Upper lobe of left lung (tissue), 6 donors: ENCODE measurements at regions not wholly inside any gene's neighbourhood (a gene's known extent, or its start where the extent isn't known, plus 50 kb on each side); places are given as distances from the start of the nearest gene placed in this dataset.
"Not testable (repeated sequence)": the region's sequence is repeated elsewhere in the genome, so short reads cannot be mapped to it uniquely, and the experiment has no call there.

ENCODE experiments used
- ATAC-seq, 2 donors: fragments of 200-7000 bp; cut with Tn5 transposase; one replicate each; pipeline ENCODE4 v1.9.1; 2022; ENCODE audit warnings: mild to moderate bottlenecking in 2 of 2, moderate library complexity in 2 of 2; ENCODE audit not compliant: low FRiP score in 2 of 2
- DNase-seq, 2 donors: peaks; one replicate each; pipeline ENCODE4 v3.0.0-alpha.2; 2019 to 2020
- H3K27ac ChIP-seq, 4 donors: fragments of 200-600 bp; sonication (generic); one replicate each; pipeline ENCODE4 v1.5.1; 2016 to 2019
- H3K27me3 ChIP-seq, 4 donors: fragments of 200-600 bp; sonication (generic); one replicate each; pipeline ENCODE4 v1.5.1; 2017 to 2019
- H3K36me3 ChIP-seq, 4 donors: fragments of 200-600 bp; sonication (generic); one replicate each; pipeline ENCODE4 v1.5.1; 2016 to 2019
- H3K4me1 ChIP-seq, 4 donors: fragments of 200-600 bp; sonication (generic); one replicate each; pipeline ENCODE4 v1.5.1; 2018 to 2019
- H3K4me3 ChIP-seq, 4 donors: fragments of 200-600 bp; sonication (generic); one replicate each; pipeline ENCODE4 v1.5.1; 2017 to 2019; ENCODE audit warnings: mild to moderate bottlenecking in 2 of 4, moderate library complexity in 1 of 4
- H3K9me3 ChIP-seq, 4 donors: fragments of 200-600 bp; sonication (generic); one replicate each; pipeline ENCODE4 v1.5.1; 2018 to 2019
- EP300 ChIP-seq, 4 donors: sonication (generic); formaldehyde crosslinking; IDR thresholded peaks; one replicate each; pipeline ENCODE4 v1.5.1; 2017; ENCODE audit warnings: antibody characterized with exemption in 4 of 4, control low read depth in 2 of 4
- POLR2A ChIP-seq, 4 donors: fragments of 450-650 bp; IDR thresholded peaks; one replicate each; pipeline ENCODE4 v1.5.1; 2016 to 2017; ENCODE audit warnings: antibody characterized with exemption in 4 of 4, mild to moderate bottlenecking in 2 of 4
- POLR2AphosphoS5 ChIP-seq, 2 donors: sonication (generic); formaldehyde crosslinking; IDR thresholded peaks; one replicate each; pipeline ENCODE4 v1.5.1; 2017; ENCODE audit warnings: antibody characterized with exemption in 2 of 2
- WGBS, 2 donors: methylation state at CpG; one replicate each; pipeline ENCODE4 v1.1.5; 2017 to 2018; 5-methylcytosine and 5-hydroxymethylcytosine counted together
- TF ChIP-seq, protein P1 (sequence below), 6 experiments: fragments of 450-650 bp in 4 of 6; fragments of 200-600 bp in 2 of 6; sonication (generic) in 2 of 6; IDR thresholded peaks; one replicate each; pipeline ENCODE4 v1.5.1; 2016 to 2019; ENCODE audit warnings: antibody characterized with exemption in 6 of 6
- donor health status: DM: no; HTN: no; CAD: no; lungs with moderate emphysema.
- donor health status: DM: no; HTN: yes; CAD: no; lungs with severe emphysema.

DNA sequence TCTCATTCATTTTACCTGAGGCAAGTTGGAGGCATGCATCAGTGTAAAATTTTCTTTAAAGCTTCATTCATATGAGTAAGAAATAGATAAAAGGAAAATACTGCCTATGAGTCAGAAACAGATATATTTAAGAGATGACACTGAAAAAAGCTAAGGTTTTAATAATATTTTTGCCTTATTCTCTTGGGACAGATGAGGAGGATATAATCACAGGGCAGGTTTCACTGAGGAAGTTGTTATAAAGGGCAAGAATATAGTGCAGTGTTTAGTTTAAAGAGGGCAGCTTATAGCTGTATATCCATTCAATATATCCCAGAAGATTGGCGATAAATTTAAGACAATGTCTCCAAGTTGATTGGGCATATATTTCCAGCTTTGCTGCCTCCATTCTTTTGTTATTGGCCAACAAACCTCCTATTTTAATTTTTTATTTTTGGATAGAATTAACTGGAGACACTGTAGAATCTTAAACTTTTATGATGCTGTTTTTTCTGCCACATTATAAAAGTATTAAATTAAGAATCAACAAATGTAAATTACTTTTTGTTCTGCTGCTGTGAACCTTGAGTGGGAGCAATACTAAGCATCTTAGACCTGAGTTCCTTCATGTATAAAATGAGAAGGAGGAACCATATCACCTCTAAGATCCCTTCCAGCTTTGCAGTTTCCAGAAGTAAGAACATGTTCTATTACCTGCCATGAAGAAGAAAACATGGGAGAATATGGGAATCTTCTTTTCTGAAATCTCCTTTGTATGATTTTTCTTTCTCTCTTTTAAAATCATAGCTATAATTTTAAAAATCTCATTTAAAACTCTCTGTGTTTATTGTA, 171.6 kb downstream of the S1PR1 start:
- Histone ChIP-seq H3K27ac (no peak overlapping the region), H3K36me3 (no peaks in the 10 kb centered on the region), H3K9me3 (no peaks in the 10 kb centered on the region), H3K4me1 (peaks cover 0 to 5% (median 0%) of the 10 kb centered on the region in 4 donors), H3K4me3 (no peak overlapping the region), H3K27me3 (no peaks in the 10 kb centered on the region)
- TF ChIP-seq, protein P1, sequence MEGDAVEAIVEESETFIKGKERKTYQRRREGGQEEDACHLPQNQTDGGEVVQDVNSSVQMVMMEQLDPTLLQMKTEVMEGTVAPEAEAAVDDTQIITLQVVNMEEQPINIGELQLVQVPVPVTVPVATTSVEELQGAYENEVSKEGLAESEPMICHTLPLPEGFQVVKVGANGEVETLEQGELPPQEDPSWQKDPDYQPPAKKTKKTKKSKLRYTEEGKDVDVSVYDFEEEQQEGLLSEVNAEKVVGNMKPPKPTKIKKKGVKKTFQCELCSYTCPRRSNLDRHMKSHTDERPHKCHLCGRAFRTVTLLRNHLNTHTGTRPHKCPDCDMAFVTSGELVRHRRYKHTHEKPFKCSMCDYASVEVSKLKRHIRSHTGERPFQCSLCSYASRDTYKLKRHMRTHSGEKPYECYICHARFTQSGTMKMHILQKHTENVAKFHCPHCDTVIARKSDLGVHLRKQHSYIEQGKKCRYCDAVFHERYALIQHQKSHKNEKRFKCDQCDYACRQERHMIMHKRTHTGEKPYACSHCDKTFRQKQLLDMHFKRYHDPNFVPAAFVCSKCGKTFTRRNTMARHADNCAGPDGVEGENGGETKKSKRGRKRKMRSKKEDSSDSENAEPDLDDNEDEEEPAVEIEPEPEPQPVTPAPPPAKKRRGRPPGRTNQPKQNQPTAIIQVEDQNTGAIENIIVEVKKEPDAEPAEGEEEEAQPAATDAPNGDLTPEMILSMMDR (IDR thresholded peaks at IDR 0.05) = no peak
- TF ChIP-seq POLR2A (IDR thresholded peaks at IDR 0.05) (no peak), POLR2AphosphoS5 (IDR thresholded peaks at IDR 0.05) (no peak), EP300 (IDR thresholded peaks at IDR 0.05) (no peak)
- DNase-seq = no peak
- 97 to 98% methylated on average over 1 of the region's 1 CpG for WGBS, 2 donors
- ATAC-seq = no peak

DNA sequence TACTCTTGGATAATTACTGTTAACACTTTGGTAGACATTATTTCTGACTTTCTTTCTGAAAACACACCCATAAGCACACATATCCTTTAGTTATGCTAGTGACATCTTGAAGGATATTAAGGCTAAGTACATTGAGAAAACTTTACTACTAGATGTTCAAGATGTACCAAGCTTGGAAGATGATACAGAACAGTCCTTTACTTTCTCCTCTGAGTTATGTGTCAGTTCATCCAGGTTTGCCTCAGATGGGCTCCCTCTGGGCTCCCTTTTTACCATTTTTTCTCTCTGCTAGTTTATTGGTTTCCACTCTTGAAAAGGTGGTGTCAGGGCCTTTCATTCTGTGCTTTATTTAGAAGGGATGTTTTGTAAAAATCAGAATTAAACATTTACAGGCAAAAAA, 172.3 kb downstream of the S1PR1 start:
- DNase-seq (no peak), ATAC-seq (no peak)
- H3K36me3 ChIP-seq = no peaks in the 10 kb centered on the region
- TF ChIP-seq POLR2A (IDR thresholded peaks at IDR 0.05) (no peak), POLR2AphosphoS5 (IDR thresholded peaks at IDR 0.05) (no peak), EP300 (IDR thresholded peaks at IDR 0.05) (no peak)
- TF ChIP-seq, protein P1 (IDR thresholded peaks at IDR 0.05) = no peak
- no peaks in the 10 kb centered on the region for H3K27me3 ChIP-seq
- H3K27ac ChIP-seq = no peak overlapping the region
- no peak overlapping the region for H3K4me3 ChIP-seq
- peaks cover 0 to 5% (median 0%) of the 10 kb centered on the region in 4 donors for H3K4me1 ChIP-seq
- no peaks in the 10 kb centered on the region for H3K9me3 ChIP-seq

DNA sequence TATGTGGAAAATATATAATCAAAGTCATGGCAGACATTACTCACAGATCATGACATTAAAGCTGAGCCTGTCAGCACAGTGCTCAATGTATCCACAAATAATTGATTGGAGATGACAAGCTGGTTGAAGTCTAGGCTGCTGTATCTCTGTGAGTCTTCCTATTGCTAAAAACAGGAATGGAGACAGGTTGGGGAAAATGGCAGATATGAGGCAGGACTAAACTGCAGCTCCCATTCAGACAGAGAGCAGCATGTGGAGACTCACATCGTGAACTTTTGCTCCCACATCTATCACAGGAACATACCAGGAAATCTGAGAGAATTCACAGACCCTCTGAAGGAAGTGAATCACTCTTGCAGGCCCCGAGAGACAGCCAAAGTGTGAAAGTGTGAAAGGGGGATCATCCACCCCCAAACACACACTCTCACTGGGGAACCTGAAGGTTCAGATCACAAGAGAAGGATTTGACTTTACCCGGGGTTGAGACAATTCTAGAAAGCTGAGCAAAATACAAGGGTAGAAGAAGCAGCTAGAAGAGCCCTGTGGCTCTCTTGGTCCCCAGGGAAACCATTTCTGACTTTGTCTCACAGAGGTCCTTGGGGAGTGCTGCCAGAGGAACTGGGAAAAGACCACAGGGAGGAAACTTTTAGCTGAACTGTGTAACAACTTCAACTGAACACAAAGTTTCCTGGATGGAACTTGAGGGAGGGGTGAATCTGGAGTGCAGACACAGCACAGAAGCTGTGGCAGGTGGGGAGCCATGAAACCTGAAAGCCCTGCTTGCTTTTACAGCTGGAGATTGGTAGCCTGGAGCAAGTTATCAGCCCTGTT, 173.4 kb downstream of the S1PR1 start:
- TF ChIP-seq POLR2AphosphoS5 (IDR thresholded peaks at IDR 0.05) (no peak), POLR2A (IDR thresholded peaks at IDR 0.05) (no peak), EP300 (IDR thresholded peaks at IDR 0.05) (no peak)
- TF ChIP-seq, protein P1 (IDR thresholded peaks at IDR 0.05) = no peak
- no peak for DNase-seq
- no peak overlapping the region for H3K4me3 ChIP-seq

DNA sequence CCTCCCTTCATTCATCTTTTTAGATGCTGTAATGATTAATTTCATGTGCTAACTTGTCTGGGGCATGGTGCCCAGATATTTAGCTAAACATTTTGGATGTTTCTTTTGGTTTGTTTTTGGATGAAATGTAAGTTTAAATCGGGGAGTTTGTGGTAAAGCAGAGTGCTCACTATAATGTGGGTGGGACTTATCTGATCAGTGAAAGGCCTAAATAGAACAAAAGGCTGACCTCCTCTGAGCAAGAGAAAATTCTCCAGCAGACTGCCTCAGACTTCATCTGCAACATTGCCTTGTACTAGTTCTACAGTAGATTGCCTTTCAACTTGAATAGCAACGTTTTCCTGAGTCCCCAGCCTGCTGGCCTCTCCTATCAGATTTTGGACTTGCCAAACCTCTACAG, 183.6 kb downstream of the S1PR1 start:
- no peak overlapping the region for H3K4me3 ChIP-seq
- 36 to 39% methylated on average over 2 of the region's 2 CpGs for WGBS, 2 donors
- no peaks in the 10 kb centered on the region for H3K36me3 ChIP-seq
- H3K4me1 ChIP-seq = no peaks in the 10 kb centered on the region
- H3K27ac ChIP-seq = no peak overlapping the region
- H3K27me3 ChIP-seq = no peaks in the 10 kb centered on the region
- H3K9me3 ChIP-seq = peaks cover 0 to 3% (median 0%) of the 10 kb centered on the region in 4 donors
- ATAC-seq = no peak
- TF ChIP-seq POLR2AphosphoS5 (IDR thresholded peaks at IDR 0.05) (no peak), POLR2A (IDR thresholded peaks at IDR 0.05) (no peak), EP300 (IDR thresholded peaks at IDR 0.05) (no peak)
- TF ChIP-seq, protein P1 (IDR thresholded peaks at IDR 0.05) = no peak
- DNase-seq = no peak

More for the DNA sequence above, 173.4 kb downstream of the S1PR1 start:
- ATAC-seq = no peak
- Histone ChIP-seq H3K9me3 (no peaks in the 10 kb centered on the region), H3K27me3 (no peaks in the 10 kb centered on the region), H3K27ac (no peak overlapping the region), H3K4me1 (peaks cover 0 to 5% (median 0%) of the 10 kb centered on the region in 4 donors), H3K36me3 (no peaks in the 10 kb centered on the region)
- 35 to 38% methylated on average over 3 of the region's 3 CpGs for WGBS, 2 donors

- H3K4me1 ChIP-seq, H3K27me3 ChIP-seq, DNase-seq, H3K9me3 ChIP-seq, H3K36me3 ChIP-seq, H3K4me3 ChIP-seq, H3K27ac ChIP-seq, ATAC-seq: not testable (repeated sequence)
- WGBS, 2 donors = 91 to 94% methylated on average over 1 of the region's 1 CpG
Measured at GRCh38 chr1:101428083-101428482, 191.3 kb downstream of the S1PR1 start.
